Panc1 (cell line): ENCODE measurements at regions not wholly inside any gene's neighbourhood (a gene's known extent, or its start where the extent isn't known, plus 50 kb on each side); places are given as distances from the start of the nearest gene placed in this dataset.

Experiments
- ATAC-seq: fragments of 200-7000 bp; cut with Tn5 transposase; 2 replicates; pipeline ENCODE4 v1.9.1; 2020; ENCODE audit warnings: mild to moderate bottlenecking, moderate library complexity
- BruUV-seq: library from RNA; stranded (reverse); fragments of 400-500 nt; replicated peaks from 2 replicates; lab custom pipeline; 2021; lab: Mats Ljungman, UMichigan
- CTCF ChIA-PET: fragments of 300-600 bp; sonication (Branson Sonifier 250); formaldehyde crosslinking; loops from one replicate; lab custom pipeline; 2022; ENCODE audit warnings: antibody characterized with exemption; lab: Charles Lee
- POLR2A ChIA-PET: fragments of 300-600 bp; sonication (Branson Sonifier 250); formaldehyde crosslinking; loops from one replicate; lab custom pipeline; 2022; ENCODE audit warnings: antibody characterized with exemption; lab: Charles Lee
- DNase-seq: peaks from one replicate; pipeline ENCODE4 v3.0.0-alpha.2; 2010; ENCODE audit warnings: low read depth, low spot score
- H3K27ac ChIP-seq: 2 replicates; pipeline ENCODE4 v1.5.1; 2011; ENCODE audit warnings: mild to moderate bottlenecking, low read length, inconsistent platforms
- H3K27me3 ChIP-seq: fragments of 200-500 bp; sonication (Bioruptor generic); 2 replicates; pipeline ENCODE4 v1.6.0; 2014; ENCODE audit warnings: low read length, inconsistent platforms; ENCODE audit not compliant: control insufficient read depth, insufficient read depth
- H3K36me3 ChIP-seq: fragments of 200-500 bp; sonication (Bioruptor generic); 2 replicates; pipeline ENCODE4 v1.5.1; 2014; ENCODE audit warnings: inconsistent platforms, mild to moderate bottlenecking, low read length, moderate library complexity; ENCODE audit not compliant: control insufficient read depth, insufficient read depth
- H3K4me1 ChIP-seq: 2 replicates; pipeline ENCODE4 v1.5.1; 2011; ENCODE audit warnings: inconsistent platforms, mild to moderate bottlenecking, low read length, moderate library complexity; ENCODE audit not compliant: control insufficient read depth, insufficient read depth
- H3K4me3 ChIP-seq, 2 experiments: 2 replicates each; pipeline ENCODE4 v1.5.1; 2011 to 2012; ENCODE audit warnings: low read depth in 2 of 2, low read length in 2 of 2, mild to moderate bottlenecking in 2 of 2, inconsistent platforms in 1 of 2, moderate library complexity in 1 of 2
- H3K9me3 ChIP-seq: fragments of 200-500 bp; sonication (Bioruptor generic); 2 replicates; pipeline ENCODE4 v1.5.1; 2014; ENCODE audit warnings: low read depth, mild to moderate bottlenecking, inconsistent platforms, low read length, moderate library complexity; ENCODE audit not compliant: control insufficient read depth, insufficient read depth
- CTCF ChIP-seq: fragments of 450-650 bp; IDR thresholded peaks from 2 replicates; pipeline ENCODE4 v1.5.1; 2017; ENCODE audit warnings: mild to moderate bottlenecking
- POLR2AphosphoS5 ChIP-seq: IDR thresholded peaks from 2 replicates; pipeline ENCODE4 v1.6.1; 2012; ENCODE audit warnings: mild to moderate bottlenecking, low read depth, low read length, moderate library complexity
- SIN3A ChIP-seq: IDR thresholded peaks from 2 replicates; pipeline ENCODE4 v1.6.1; 2012; ENCODE audit warnings: low read depth, mild to moderate bottlenecking, low read length, moderate library complexity, borderline replicate concordance; ENCODE audit not compliant: insufficient read depth
- TCF7L2 ChIP-seq: IDR thresholded peaks from 2 replicates; pipeline ENCODE4 v1.6.1; 2011; ENCODE audit warnings: mild to moderate bottlenecking, low read depth, low read length, inconsistent platforms
- in situ Hi-C: cut with HindIII; loops from 2 replicates; pipeline ENCODE4 v1.10.0; 2016; ENCODE audit warnings: low sequenced_read_pairs, low pct_unique_long_range_greater_than_20kb
- intact Hi-C: fragments of 100-400 bp; cut with micrococcal nuclease; formaldehyde crosslinking; loops from one replicate; pipeline ENCODE4 v1.10.0; 2022; ENCODE audit not compliant: unreplicated experiment
- TF ChIP-seq, protein P1 (sequence below), 2 experiments: IDR thresholded peaks; 2 replicates each; pipeline ENCODE4 v1.6.1; 2011 to 2012; ENCODE audit warnings: low read depth in 2 of 2, control low read depth in 1 of 2, low read length in 1 of 2, mild to moderate bottlenecking in 1 of 2, moderate library complexity in 1 of 2; ENCODE audit not compliant: insufficient read depth in 1 of 2

- Histone ChIP-seq H3K9me3 (no peaks in the 10 kb centered on the region), H3K27me3 (no peaks in the 10 kb centered on the region), H3K27ac (no peak overlapping the region), H3K4me3 (no peak overlapping the region), H3K36me3 (no peaks in the 10 kb centered on the region), H3K4me1 (no peaks in the 10 kb centered on the region)
- ChIA-PET POLR2A (no interaction called here), CTCF (no interaction called here)
- ATAC-seq, result no peak
- no peak for TF ChIP-seq SIN3A
- no peak for TF ChIP-seq TCF7L2
- no TSS peak for BruUV-seq
- DNase-seq, result no peak
- in situ Hi-C loops, result no loop called here
- intact Hi-C loops, result no loop called here
Observed at GRCh38 chr4:173917255-173917960, 366.1 kb downstream of the FBXO8 start.

DNA sequence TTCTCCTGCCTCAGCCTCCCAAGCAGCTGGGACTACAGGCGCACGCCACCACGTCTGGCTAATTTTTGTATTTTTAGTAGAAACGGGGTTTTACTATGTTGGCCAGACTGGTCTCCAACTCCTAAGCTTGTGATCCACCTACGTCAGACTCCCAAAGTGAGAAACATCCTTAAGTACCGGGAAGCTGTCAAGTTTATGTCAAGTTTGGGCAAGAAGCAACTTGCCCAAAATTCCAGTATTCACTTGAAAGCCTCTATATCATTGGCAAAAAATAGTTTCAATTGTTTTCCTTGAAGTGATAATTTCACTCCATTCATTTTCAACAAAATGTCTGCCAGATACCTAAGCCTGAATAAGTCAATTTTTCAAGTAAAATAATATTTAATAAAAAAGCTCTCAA lies 370.0 kb downstream of the FBXO8 start:
- Histone ChIP-seq H3K27me3 (no peaks in the 10 kb centered on the region), H3K4me3 (no peak overlapping the region), H3K9me3 (no peaks in the 10 kb centered on the region), H3K27ac (no peak overlapping the region), H3K36me3 (no peaks in the 10 kb centered on the region), H3K4me1 (no peaks in the 10 kb centered on the region)
- DNase-seq (no peak), ATAC-seq (no peak)
- intact Hi-C loops, result no loop called here
- ChIA-PET POLR2A (no interaction called here), CTCF (no interaction called here)
- in situ Hi-C loops, result no loop called here
- no TSS peak for BruUV-seq
- TF ChIP-seq SIN3A, result no peak
- no peak for TF ChIP-seq POLR2AphosphoS5
- TF ChIP-seq, protein P1, sequence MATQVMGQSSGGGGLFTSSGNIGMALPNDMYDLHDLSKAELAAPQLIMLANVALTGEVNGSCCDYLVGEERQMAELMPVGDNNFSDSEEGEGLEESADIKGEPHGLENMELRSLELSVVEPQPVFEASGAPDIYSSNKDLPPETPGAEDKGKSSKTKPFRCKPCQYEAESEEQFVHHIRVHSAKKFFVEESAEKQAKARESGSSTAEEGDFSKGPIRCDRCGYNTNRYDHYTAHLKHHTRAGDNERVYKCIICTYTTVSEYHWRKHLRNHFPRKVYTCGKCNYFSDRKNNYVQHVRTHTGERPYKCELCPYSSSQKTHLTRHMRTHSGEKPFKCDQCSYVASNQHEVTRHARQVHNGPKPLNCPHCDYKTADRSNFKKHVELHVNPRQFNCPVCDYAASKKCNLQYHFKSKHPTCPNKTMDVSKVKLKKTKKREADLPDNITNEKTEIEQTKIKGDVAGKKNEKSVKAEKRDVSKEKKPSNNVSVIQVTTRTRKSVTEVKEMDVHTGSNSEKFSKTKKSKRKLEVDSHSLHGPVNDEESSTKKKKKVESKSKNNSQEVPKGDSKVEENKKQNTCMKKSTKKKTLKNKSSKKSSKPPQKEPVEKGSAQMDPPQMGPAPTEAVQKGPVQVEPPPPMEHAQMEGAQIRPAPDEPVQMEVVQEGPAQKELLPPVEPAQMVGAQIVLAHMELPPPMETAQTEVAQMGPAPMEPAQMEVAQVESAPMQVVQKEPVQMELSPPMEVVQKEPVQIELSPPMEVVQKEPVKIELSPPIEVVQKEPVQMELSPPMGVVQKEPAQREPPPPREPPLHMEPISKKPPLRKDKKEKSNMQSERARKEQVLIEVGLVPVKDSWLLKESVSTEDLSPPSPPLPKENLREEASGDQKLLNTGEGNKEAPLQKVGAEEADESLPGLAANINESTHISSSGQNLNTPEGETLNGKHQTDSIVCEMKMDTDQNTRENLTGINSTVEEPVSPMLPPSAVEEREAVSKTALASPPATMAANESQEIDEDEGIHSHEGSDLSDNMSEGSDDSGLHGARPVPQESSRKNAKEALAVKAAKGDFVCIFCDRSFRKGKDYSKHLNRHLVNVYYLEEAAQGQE (IDR thresholded peaks at IDR 0.05; ENCODE audit: insufficient read depth in 1 of 2, low read depth in 2 of 2, low read length in 1 of 2), result no peak
- TF ChIP-seq CTCF, result no peak
- no peak for TF ChIP-seq TCF7L2

- no peaks in the 10 kb centered on the region for H3K36me3 ChIP-seq
- ChIA-PET POLR2A (no interaction called here), CTCF (no interaction called here)
- intact Hi-C loops (no loop called here), in situ Hi-C loops (no loop called here)
- TF ChIP-seq SIN3A (no peak), POLR2AphosphoS5 (no peak), TCF7L2 (no peak)
- TF ChIP-seq, protein P1 (IDR thresholded peaks at IDR 0.05; ENCODE audit: insufficient read depth in 1 of 2, low read depth in 2 of 2, low read length in 1 of 2), result no peak
- no peak overlapping the region for H3K27ac ChIP-seq
- H3K9me3 ChIP-seq, result no peaks in the 10 kb centered on the region
- no peak for ATAC-seq
- no peaks in the 10 kb centered on the region for H3K27me3 ChIP-seq
- H3K4me3 ChIP-seq, result no peak overlapping the region
- no peaks in the 10 kb centered on the region for H3K4me1 ChIP-seq
- no peak for DNase-seq
- BruUV-seq, result no TSS peak
Observed at GRCh38 chr4:173912384-173912783, 371.1 kb downstream of the FBXO8 start.
